MM.1S (cell line): ENCODE measurements at regions not wholly inside any gene's neighbourhood (a gene's known extent, or its start where the extent isn't known, plus 50 kb on each side); places are given as distances from the start of the nearest gene placed in this dataset.
"Not testable (repeated sequence)": the region's sequence is repeated elsewhere in the genome, so short reads cannot be mapped to it uniquely, and the experiment has no call there.

ENCODE experiments used
- DNase-seq: peaks from one replicate; pipeline ENCODE4 v3.0.0-alpha.2; 2015
- H2AFZ ChIP-seq: fragments of 300-600 bp; sonication (generic); 2 replicates; pipeline ENCODE4 v1.6.0; 2016; ENCODE audit warnings: antibody characterized with exemption, low read length
- H3F3A ChIP-seq: fragments of 300-600 bp; sonication (generic); 2 replicates; pipeline ENCODE4 v1.6.1; 2016; ENCODE audit warnings: mild to moderate bottlenecking, antibody characterized with exemption, low read length, moderate library complexity, mixed read lengths; ENCODE audit not compliant: insufficient read depth
- H3K27ac ChIP-seq: fragments of 300-600 bp; sonication (generic); 2 replicates; pipeline ENCODE4 v1.5.1; 2016; ENCODE audit warnings: mild to moderate bottlenecking, low read length
- H3K27me3 ChIP-seq: fragments of 300-600 bp; sonication (generic); replicated peaks from 2 replicates; pipeline ENCODE4 v1.6.0; 2016; ENCODE audit warnings: low read length; ENCODE audit not compliant: insufficient read depth
- H3K36me3 ChIP-seq: fragments of 300-600 bp; sonication (generic); replicated peaks from 2 replicates; pipeline ENCODE4 v1.6.1; 2016; ENCODE audit warnings: mild to moderate bottlenecking, low read length, mixed read lengths; ENCODE audit not compliant: insufficient read depth
- H3K4me1 ChIP-seq: fragments of 300-600 bp; sonication (generic); 2 replicates; pipeline ENCODE4 v1.6.1; 2016; ENCODE audit warnings: low read length, mixed read lengths
- H3K4me2 ChIP-seq: fragments of 300-600 bp; sonication (generic); 2 replicates; pipeline ENCODE4 v1.6.0; 2016; ENCODE audit warnings: low read depth, low read length
- H3K4me3 ChIP-seq: fragments of 300-600 bp; sonication (generic); 2 replicates; pipeline ENCODE4 v1.5.1; 2016; ENCODE audit warnings: low read length, mixed read lengths
- H3K79me2 ChIP-seq: fragments of 300-600 bp; sonication (generic); 2 replicates; pipeline ENCODE4 v1.6.1; 2016; ENCODE audit warnings: mixed run types, low read length, mixed read lengths
- H3K9ac ChIP-seq: fragments of 300-600 bp; sonication (generic); 2 replicates; pipeline ENCODE4 v1.6.1; 2016; ENCODE audit warnings: low read length, mixed read lengths
- H3K9me2 ChIP-seq: fragments of 300-600 bp; sonication (generic); replicated peaks from 2 replicates; pipeline ENCODE4 v1.6.1; 2016; ENCODE audit warnings: mild to moderate bottlenecking, low read length, mixed read lengths; ENCODE audit not compliant: insufficient read depth
- H3K9me3 ChIP-seq: fragments of 300-600 bp; sonication (generic); replicated peaks from 2 replicates; pipeline ENCODE4 v1.6.1; 2016; ENCODE audit warnings: mild to moderate bottlenecking, low read length, mixed read lengths; ENCODE audit not compliant: insufficient read depth
- H4K20me1 ChIP-seq: fragments of 300-600 bp; sonication (generic); 2 replicates; pipeline ENCODE4 v1.6.1; 2016; ENCODE audit warnings: mild to moderate bottlenecking, low read length, moderate library complexity, mixed read lengths; ENCODE audit not compliant: insufficient read depth
- EZH2 ChIP-seq: fragments of 300-600 bp; sonication (generic); optimal IDR thresholded peaks from 2 replicates; pipeline ENCODE3; 2017; ENCODE audit warnings: low read depth, mild to moderate bottlenecking, antibody characterized with exemption, low read length, mixed read lengths
- EZH2phosphoT487 ChIP-seq: fragments of 300-600 bp; sonication (generic); IDR thresholded peaks from 2 replicates; pipeline ENCODE4 v1.6.1; 2018; ENCODE audit warnings: antibody characterized with exemption, low read length
- TF ChIP-seq, protein P1 (sequence below): fragments of 300-600 bp; sonication (generic); IDR thresholded peaks from 2 replicates; pipeline ENCODE4 v1.5.1; 2016; ENCODE audit warnings: antibody characterized with exemption, low read length, mixed read lengths

DNA sequence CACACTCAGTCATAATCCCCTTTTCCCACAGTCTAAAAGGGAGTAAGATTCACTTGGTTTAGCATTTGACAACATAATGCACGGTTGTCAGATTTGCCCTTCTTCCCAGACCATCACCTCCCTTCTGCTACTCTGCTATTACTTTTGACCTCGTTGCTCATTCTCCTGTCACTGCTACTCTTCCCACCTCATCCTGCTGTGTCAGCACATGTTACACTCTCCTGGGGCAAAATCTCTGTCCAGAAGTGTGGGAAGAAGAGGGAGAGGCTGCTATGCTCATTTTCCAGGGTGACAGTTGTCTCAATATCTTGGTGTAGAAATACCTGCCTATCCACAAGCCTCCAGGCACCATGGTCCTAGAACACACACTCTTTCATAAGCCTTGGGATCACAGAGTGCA, 449.9 kb upstream of the PIK3R1 start:
- DNase-seq = no peak
- H3K79me2 ChIP-seq = no peaks in the 10 kb centered on the region
- no peaks in the 10 kb centered on the region for H4K20me1 ChIP-seq
- no peak overlapping the region for H3K9ac ChIP-seq
- no peak overlapping the region for H3K27ac ChIP-seq
- no peak for TF ChIP-seq EZH2
- TF ChIP-seq, protein P1, sequence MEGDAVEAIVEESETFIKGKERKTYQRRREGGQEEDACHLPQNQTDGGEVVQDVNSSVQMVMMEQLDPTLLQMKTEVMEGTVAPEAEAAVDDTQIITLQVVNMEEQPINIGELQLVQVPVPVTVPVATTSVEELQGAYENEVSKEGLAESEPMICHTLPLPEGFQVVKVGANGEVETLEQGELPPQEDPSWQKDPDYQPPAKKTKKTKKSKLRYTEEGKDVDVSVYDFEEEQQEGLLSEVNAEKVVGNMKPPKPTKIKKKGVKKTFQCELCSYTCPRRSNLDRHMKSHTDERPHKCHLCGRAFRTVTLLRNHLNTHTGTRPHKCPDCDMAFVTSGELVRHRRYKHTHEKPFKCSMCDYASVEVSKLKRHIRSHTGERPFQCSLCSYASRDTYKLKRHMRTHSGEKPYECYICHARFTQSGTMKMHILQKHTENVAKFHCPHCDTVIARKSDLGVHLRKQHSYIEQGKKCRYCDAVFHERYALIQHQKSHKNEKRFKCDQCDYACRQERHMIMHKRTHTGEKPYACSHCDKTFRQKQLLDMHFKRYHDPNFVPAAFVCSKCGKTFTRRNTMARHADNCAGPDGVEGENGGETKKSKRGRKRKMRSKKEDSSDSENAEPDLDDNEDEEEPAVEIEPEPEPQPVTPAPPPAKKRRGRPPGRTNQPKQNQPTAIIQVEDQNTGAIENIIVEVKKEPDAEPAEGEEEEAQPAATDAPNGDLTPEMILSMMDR = no peak
- no peak for TF ChIP-seq EZH2phosphoT487
- H2AFZ ChIP-seq = no peak overlapping the region
- no peaks in the 10 kb centered on the region for H3K4me1 ChIP-seq
- H3K4me2 ChIP-seq = no peak overlapping the region
- H3F3A ChIP-seq = no peaks in the 10 kb centered on the region
- H3K27me3 ChIP-seq = no peaks in the 10 kb centered on the region
- H3K4me3 ChIP-seq = no peak overlapping the region
- no peaks in the 10 kb centered on the region for H3K9me3 ChIP-seq
- H3K36me3 ChIP-seq = no peaks in the 10 kb centered on the region
- no peaks in the 10 kb centered on the region for H3K9me2 ChIP-seq

DNA sequence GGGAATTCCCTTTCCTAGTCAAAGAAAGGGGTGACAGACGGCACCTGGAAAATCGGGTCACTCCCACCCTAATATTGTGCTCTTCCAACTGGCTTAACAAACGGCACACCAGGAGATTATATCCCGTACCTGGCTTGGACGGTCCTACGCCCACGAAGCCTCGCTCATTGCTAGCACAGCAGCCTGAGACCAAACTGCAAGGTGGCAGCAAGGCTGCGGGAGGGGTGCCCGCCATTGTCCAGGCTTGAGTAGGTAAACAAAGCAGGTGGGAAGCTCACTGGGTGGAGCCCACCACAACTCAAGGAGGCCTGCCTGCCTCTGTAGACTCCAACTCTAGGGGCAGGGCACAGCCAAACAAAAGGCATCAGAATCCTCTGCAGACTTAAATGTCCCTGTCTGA, 457.8 kb upstream of the PIK3R1 start:
- not testable (repeated sequence) for H3K9me2 ChIP-seq, H3K36me3 ChIP-seq, H4K20me1 ChIP-seq, H3K4me2 ChIP-seq, H3K79me2 ChIP-seq, H3K4me3 ChIP-seq, H3F3A ChIP-seq, H3K27me3 ChIP-seq, H2AFZ ChIP-seq, H3K9me3 ChIP-seq, H3K9ac ChIP-seq, DNase-seq, H3K27ac ChIP-seq, H3K4me1 ChIP-seq

DNA sequence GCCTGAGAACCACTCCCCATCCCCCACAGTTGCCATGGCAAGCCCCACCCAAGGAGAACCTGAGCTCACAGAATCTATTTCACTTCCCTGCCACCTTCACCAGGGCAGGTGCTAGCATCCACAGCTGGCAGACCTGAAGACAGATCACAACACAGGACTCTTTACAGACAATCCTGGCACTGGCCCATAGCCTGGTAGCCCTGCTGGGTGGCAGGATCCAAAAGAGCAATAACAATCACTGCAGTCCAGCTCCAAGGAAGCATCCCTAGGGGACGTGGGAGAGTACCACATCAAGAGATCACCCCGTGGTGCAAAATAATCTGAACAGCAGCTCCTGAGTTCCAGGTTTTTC, 463.2 kb upstream of the PIK3R1 start:
- no peaks in the 10 kb centered on the region for H4K20me1 ChIP-seq
- no peak overlapping the region for H3K27ac ChIP-seq
- no peak overlapping the region for H2AFZ ChIP-seq
- H3K79me2 ChIP-seq = no peaks in the 10 kb centered on the region
- TF ChIP-seq, protein P1 = no peak
- TF ChIP-seq EZH2phosphoT487 (no peak), EZH2 (no peak)
- no peaks in the 10 kb centered on the region for H3K27me3 ChIP-seq
- no peak overlapping the region for H3K4me3 ChIP-seq
- no peaks in the 10 kb centered on the region for H3K36me3 ChIP-seq
- DNase-seq = no peak
- H3K4me2 ChIP-seq = no peak overlapping the region
- H3K9ac ChIP-seq = no peak overlapping the region
- H3F3A ChIP-seq = no peaks in the 10 kb centered on the region
- H3K4me1 ChIP-seq = no peaks in the 10 kb centered on the region
- no peaks in the 10 kb centered on the region for H3K9me3 ChIP-seq
- H3K9me2 ChIP-seq = no peaks in the 10 kb centered on the region

DNA sequence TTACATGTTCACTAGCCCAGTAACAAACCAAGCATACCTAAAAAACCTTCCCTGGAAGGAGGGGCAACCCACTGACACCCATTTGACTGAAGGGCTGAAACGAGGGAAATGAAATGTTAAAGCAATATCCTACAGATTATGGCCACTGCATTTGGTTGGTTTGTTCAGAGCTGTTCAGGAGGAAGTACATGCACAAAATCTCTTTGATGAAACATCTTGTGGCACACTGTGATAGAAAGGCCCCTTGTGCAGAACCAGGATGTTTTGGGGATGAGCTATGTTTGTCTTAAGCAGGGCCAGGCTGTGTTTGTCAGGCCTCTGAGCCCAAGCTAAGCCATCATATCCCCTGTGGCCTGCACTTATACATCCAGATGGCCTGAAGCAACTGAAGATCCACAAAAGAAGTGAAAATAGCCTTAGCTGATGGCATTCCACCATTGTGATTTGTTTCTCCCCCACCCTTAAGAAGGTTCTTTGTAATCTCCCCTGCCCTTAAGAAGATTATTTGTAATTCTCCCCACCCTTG, 467.3 kb upstream of the PIK3R1 start:
- DNase-seq = no peak
- Histone ChIP-seq H3K4me3 (no peak overlapping the region), H3K36me3 (no peaks in the 10 kb centered on the region), H3K27ac (no peak overlapping the region), H3F3A (no peaks in the 10 kb centered on the region), H3K9me2 (no peaks in the 10 kb centered on the region), H3K9me3 (no peaks in the 10 kb centered on the region), H4K20me1 (no peaks in the 10 kb centered on the region), H3K79me2 (no peaks in the 10 kb centered on the region), H3K27me3 (no peaks in the 10 kb centered on the region), H3K9ac (no peak overlapping the region), H3K4me1 (no peaks in the 10 kb centered on the region), H3K4me2 (no peak overlapping the region), H2AFZ (no peak overlapping the region)
- no peak for TF ChIP-seq EZH2
- no peak for TF ChIP-seq EZH2phosphoT487
- TF ChIP-seq, protein P1 = no peak
